ENCODE measurements at regions not wholly inside any gene's neighbourhood (a gene's known extent, or its start where the extent isn't known, plus 50 kb on each side); places are given as distances from the start of the nearest gene placed in this dataset.

DNA sequence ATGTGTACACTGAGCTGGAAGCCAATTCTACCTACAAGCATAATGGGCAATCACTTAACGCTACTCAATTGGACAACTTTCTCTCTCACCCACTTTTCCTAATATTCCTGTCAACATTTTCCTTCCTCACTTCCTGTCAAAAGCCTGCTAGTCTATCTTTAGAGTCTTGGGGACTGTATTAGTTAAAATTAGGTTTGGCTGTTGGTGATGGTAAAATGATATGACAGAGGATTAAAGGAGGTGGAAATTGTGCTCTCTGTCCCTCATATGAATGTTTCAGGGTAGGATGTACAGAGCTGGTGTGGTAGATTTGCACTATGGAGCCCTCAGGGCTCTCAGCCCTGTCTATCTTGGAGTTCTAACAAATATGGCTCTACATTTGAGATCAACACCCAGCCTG lies 129.7 kb downstream of the CEP57L1 start:
- TF ChIP-seq, protein P1, sequence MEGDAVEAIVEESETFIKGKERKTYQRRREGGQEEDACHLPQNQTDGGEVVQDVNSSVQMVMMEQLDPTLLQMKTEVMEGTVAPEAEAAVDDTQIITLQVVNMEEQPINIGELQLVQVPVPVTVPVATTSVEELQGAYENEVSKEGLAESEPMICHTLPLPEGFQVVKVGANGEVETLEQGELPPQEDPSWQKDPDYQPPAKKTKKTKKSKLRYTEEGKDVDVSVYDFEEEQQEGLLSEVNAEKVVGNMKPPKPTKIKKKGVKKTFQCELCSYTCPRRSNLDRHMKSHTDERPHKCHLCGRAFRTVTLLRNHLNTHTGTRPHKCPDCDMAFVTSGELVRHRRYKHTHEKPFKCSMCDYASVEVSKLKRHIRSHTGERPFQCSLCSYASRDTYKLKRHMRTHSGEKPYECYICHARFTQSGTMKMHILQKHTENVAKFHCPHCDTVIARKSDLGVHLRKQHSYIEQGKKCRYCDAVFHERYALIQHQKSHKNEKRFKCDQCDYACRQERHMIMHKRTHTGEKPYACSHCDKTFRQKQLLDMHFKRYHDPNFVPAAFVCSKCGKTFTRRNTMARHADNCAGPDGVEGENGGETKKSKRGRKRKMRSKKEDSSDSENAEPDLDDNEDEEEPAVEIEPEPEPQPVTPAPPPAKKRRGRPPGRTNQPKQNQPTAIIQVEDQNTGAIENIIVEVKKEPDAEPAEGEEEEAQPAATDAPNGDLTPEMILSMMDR (IDR thresholded peaks at IDR 0.05) = no peak
- no peak for TF ChIP-seq POLR2A (IDR thresholded peaks at IDR 0.05)

All from lower leg skin (tissue), 3 donors.